Left ventricle myocardium inferior (tissue), 1 donor: ENCODE measurements at regions not wholly inside any gene's neighbourhood (a gene's known extent, or its start where the extent isn't known, plus 50 kb on each side); places are given as distances from the start of the nearest gene placed in this dataset.

Experiments used
- DNase-seq: peaks from one replicate; pipeline ENCODE4 v3.0.0-alpha.2; 2020
- H3K27ac ChIP-seq: fragments of 200-600 bp; replicated peaks from 2 replicates; pipeline ENCODE4 v1.8.0; 2021
- H3K27me3 ChIP-seq: fragments of 200-600 bp; 2 replicates; pipeline ENCODE4 v1.8.0; 2021; ENCODE audit warnings: low read depth
- H3K36me3 ChIP-seq: fragments of 200-600 bp; 2 replicates; pipeline ENCODE4 v1.8.0; 2021
- H3K4me1 ChIP-seq: fragments of 200-600 bp; 2 replicates; pipeline ENCODE4 v1.8.0; 2021
- H3K4me3 ChIP-seq: fragments of 200-600 bp; 2 replicates; pipeline ENCODE4 v1.8.0; 2021; ENCODE audit warnings: mild to moderate bottlenecking, moderate library complexity
- H3K9me3 ChIP-seq: fragments of 200-600 bp; replicated peaks from 2 replicates; pipeline ENCODE4 v1.8.0; 2021
- intact Hi-C: fragments of 100-400 bp; cut with micrococcal nuclease; formaldehyde crosslinking; loops from one replicate; pipeline ENCODE4 v1.11.0; 2022
- TF ChIP-seq, protein P1 (sequence below): fragments of 200-600 bp; IDR thresholded peaks from 2 replicates; pipeline ENCODE4 v1.8.0; 2021; ENCODE audit warnings: antibody characterized with exemption, mild to moderate bottlenecking, borderline replicate concordance
- donor health status: DM: no; HTN: yes; CAD: no; lungs with severe emphysema.

DNA sequence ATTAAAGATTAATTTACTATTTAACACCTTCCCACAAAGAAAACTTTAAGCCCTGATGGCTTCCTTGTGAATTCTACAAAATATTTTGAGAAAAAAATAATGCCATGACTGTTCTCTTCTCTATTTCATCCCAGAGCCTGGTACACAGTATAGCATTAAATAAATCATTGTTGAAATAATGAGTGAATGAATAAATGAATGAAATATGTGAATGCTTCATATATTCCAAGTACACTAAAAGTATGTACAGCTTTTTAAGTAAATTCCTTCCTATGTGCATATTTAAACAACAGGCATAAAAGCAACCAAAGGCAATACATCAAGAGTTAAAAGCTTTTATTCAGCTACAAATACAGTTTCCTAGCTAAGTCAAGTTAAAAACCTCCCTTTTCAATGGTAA, 144.9 kb upstream of the CCDC196 start:
- Histone ChIP-seq H3K27me3 (no peaks in the 10 kb centered on the region), H3K27ac (no peak overlapping the region), H3K9me3 (no peaks in the 10 kb centered on the region), H3K4me3 (no peak overlapping the region), H3K4me1 (no peaks in the 10 kb centered on the region), H3K36me3 (no peaks in the 10 kb centered on the region)
- TF ChIP-seq, protein P1, sequence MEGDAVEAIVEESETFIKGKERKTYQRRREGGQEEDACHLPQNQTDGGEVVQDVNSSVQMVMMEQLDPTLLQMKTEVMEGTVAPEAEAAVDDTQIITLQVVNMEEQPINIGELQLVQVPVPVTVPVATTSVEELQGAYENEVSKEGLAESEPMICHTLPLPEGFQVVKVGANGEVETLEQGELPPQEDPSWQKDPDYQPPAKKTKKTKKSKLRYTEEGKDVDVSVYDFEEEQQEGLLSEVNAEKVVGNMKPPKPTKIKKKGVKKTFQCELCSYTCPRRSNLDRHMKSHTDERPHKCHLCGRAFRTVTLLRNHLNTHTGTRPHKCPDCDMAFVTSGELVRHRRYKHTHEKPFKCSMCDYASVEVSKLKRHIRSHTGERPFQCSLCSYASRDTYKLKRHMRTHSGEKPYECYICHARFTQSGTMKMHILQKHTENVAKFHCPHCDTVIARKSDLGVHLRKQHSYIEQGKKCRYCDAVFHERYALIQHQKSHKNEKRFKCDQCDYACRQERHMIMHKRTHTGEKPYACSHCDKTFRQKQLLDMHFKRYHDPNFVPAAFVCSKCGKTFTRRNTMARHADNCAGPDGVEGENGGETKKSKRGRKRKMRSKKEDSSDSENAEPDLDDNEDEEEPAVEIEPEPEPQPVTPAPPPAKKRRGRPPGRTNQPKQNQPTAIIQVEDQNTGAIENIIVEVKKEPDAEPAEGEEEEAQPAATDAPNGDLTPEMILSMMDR, result no peak
- intact Hi-C loops, result no loop called here
- DNase-seq, result no peak

DNA sequence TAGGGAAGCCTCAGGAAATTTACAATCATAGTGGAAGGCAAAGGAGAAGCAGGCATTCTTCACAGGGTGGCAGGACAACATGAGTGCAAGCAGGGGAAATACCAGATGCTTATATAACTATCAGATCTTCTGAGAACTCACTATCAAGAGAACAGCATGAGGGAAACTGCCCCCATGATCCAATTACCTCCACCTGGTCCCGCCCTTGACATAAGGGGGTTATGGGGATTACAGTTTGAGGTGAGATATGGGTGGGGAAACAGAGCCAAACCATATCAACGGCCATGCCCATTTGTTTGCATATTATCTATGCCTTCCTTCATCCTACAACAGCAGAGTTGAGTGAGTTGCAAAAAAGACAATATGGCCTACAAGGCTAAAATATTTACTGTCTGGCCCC, 140.2 kb upstream of the CCDC196 start:
- H3K27ac ChIP-seq, result no peak overlapping the region
- H3K4me1 ChIP-seq, result no peaks in the 10 kb centered on the region
- H3K4me3 ChIP-seq, result no peak overlapping the region
- intact Hi-C loops, result no loop called here
- no peaks in the 10 kb centered on the region for H3K27me3 ChIP-seq
- TF ChIP-seq, protein P1, result no peak
- peaks cover 28% of the 10 kb centered on the region for H3K9me3 ChIP-seq
- DNase-seq, result no peak
- H3K36me3 ChIP-seq, result no peaks in the 10 kb centered on the region

DNA sequence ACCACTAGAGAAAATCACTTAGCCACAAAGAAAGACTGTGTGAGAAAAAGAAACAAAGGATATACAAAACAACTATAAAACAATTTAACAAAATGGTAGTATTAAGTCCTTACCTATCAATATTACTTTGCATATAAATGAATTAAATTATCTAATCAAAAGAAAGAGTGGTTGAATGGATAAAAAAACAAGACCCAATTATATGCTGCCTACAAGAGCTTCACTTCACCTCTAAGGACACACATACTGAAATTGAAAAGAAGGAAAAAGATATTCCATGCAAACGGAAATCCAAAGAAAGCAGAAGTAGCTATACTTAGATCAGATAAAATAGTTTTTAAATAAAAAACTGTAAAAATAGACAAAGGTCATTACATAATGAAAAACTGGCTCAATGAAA, 134.9 kb upstream of the CCDC196 start:
- Histone ChIP-seq H3K27ac (no peak overlapping the region), H3K4me3 (no peak overlapping the region), H3K9me3 (peaks cover 60% of the 10 kb centered on the region), H3K27me3 (no peaks in the 10 kb centered on the region), H3K4me1 (no peaks in the 10 kb centered on the region), H3K36me3 (no peaks in the 10 kb centered on the region)
- TF ChIP-seq, protein P1, result no peak
- intact Hi-C loops, result no loop called here
- no peak for DNase-seq

DNA sequence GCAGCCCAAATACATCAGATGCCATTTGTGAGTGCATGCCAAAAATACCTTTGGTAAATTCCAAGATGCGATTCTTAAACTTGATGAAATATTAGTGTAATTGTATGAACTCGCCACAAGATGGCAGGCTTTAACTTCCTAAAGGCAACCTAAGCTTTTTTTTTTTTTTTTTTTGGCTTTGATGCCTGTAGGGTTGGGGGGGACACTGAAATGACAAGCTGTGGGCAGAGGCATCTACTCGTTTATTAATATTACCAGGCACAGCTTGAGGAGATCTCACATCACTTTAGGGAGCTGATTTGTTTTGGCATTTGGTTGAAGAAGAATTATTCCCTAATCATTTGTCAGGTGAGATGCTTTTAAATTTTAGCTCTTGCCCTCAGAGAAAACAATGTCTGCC, 126.7 kb upstream of the CCDC196 start:
- Histone ChIP-seq H3K36me3 (no peaks in the 10 kb centered on the region), H3K9me3 (peaks cover 1% of the 10 kb centered on the region), H3K4me3 (no peak overlapping the region), H3K27ac (no peak overlapping the region), H3K27me3 (peaks cover 6% of the 10 kb centered on the region), H3K4me1 (no peaks in the 10 kb centered on the region)
- TF ChIP-seq, protein P1, result peak; percentile 73
- DNase-seq, result no peak
- intact Hi-C loops, result no loop called here

DNA sequence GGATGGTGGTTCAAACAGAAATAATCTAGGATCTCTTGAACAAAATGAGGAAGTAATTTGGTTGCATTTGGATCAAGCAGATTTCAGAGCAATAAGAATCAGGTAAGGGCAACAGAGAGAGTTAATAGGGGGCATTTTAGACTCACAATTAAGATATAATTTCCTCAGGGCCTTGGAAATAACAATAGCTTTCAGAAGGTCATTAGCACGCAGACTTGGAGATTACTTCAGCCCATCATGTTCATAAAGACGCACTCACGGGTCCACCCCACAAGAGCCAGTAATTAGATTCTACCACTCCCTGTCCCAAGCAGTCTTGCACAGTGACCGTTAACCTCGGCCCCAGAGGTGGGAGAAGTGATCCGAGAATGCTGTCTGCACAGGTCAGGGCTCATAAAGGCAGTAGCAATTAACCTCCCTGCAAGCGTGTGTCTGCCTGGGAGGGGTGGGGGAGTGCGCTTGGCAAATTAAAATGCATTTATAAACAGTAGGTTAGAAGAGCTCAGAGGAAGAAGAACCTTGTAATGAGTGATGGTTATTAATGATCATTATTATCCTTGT, 125.7 kb upstream of the CCDC196 start:
- no peak overlapping the region for H3K4me3 ChIP-seq
- H3K27ac ChIP-seq, result no peak overlapping the region
- DNase-seq, result no peak
- intact Hi-C loops, result no loop called here
- H3K36me3 ChIP-seq, result no peaks in the 10 kb centered on the region
- H3K4me1 ChIP-seq, result no peaks in the 10 kb centered on the region
- TF ChIP-seq, protein P1, result no peak
- H3K9me3 ChIP-seq, result no peaks in the 10 kb centered on the region
- H3K27me3 ChIP-seq, result peaks cover 6% of the 10 kb centered on the region
